NCI-H146 (cell line): ENCODE measurements at regions not wholly inside any gene's neighbourhood (a gene's known extent, or its start where the extent isn't known, plus 50 kb on each side); places are given as distances from the start of the nearest gene placed in this dataset.

ENCODE experiments used
- DNase-seq: peaks from one replicate; lab custom pipeline; 2025; lab: John Stamatoyannopoulos, UW

DNA sequence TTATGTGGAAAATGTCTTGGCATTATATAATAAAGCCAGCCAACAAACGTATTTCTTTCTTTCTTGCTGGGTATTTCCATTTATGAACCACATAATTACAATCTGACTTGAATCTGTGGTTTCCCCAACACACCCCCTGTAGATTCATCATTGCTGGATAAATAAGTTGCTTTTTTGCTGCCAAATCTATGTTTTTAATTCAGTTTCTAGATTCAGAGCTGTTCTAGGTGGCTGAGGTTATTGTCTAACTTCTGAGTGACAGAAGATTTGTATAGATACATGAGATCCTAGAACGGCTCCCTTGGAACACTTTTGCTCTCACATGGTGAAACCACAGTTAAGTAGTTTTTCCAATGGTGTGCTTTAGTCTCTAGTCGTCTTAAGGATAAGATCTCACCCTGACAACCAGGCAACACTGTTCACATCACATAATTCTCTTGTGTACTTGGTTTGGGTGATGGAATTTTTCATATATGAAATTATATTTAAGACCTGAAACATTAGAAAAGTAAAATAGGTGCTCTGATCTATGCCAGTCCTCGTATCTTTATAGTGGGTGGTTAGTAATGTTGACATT lies 239.1 kb downstream of the KLF12 start:
- DNase-seq: no peak

DNA sequence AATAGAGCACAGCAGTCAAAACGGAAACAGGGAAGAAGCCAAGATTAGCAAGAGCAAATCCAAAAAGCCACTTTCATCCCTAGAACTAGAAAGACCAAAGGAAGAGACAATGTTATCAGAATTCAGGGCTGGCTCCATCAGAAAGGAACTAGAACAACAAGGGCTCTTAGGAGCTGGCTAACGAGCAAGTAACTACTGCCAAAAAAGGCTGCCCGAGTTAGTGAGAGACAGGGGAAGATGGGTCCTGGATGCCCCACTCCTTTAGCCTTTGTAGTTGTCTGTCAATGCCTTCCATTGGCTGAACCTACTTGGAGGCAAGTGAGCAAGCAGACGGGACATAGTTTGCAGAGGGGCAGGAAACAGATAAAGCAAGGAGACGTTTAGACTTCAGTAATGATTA lies 240.4 kb downstream of the KLF12 start:
- no peak for DNase-seq

DNA sequence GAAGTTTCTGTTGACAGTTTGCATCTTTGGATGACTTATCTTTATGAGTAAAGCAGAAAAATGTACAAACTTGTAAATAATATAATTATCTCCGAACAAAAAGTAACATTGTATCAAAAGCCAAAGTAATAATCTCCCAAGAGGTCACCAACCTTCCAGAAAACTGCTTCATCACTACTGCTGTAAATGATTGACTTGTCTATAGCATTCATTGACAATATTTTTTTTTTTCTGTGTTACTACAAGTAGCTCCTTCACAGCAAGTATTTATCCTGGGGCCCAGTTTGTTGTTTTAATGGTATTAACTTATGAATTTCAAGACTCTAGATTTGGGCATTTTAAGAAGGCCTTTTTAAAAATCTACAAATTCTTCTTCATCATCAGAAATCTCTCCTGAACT lies 242.4 kb downstream of the KLF12 start:
- DNase-seq: no peak

DNA sequence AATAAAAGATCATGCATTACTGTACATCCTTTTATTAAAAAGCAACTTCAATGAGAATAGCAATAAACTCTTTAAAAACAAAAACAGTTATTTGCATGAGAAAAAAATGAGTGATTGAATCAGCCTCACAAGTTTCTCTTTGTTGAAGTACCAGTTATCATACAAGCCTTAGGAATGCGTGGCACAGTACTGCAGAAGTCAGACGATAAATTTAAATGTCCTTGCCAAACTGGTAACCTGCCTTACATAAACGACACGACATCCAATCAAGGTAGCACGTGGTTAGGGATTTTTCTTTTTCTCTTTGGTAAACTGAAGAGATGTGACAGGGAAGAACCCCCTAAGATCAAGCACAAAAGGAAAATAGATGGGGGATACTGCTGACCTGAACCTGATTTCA lies 251.0 kb downstream of the KLF12 start:
- DNase-seq: no peak

DNA sequence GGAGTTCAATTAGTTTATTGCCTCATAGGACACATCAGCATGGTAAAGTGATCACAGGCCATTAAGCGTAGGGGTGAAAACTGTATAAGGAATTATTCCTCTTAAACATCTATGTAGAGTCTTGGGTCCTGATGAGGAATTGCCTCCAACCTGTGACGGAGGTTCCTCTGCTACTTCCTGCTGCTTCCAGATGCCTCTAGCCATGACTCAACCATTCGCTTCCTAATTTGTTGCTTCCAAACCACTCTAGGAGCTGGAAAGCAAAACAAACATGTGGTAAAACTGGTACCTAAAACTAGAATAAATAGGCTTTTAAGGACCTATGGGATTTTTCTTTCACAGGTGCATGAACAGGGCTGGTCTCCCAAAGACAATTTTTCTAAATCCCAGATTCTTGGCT lies 253.8 kb downstream of the KLF12 start:
- no peak for DNase-seq

DNA sequence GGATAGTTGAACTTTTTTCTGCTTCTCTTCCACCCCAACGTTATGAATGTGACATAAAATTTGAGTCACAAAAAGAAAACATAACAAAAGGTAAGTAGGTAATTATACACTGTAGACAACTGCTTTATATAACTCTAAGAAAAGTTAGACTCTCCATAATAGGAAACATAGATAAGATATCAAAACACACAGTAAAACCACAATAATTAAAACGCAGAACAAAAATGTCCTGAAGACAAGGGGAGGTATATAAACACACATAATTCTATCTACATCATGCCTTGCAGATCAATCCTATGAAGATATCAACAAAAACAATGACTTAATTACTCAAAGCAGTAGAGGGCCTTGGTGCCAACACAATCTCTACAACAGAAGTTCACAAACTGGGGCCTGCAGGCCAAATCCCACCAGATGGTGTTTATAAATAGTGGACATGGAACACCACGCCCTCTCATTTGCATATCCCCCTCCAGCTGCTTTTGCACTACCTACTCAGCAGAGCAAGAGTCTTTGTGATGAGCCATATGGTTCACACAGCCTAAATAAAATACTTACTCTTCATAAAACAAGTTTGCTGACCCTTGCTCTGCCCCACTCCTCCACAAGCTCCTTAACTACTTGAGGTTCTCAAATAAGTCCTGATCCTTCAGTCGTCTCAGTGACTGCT lies 254.7 kb downstream of the KLF12 start:
- no peak for DNase-seq

DNA sequence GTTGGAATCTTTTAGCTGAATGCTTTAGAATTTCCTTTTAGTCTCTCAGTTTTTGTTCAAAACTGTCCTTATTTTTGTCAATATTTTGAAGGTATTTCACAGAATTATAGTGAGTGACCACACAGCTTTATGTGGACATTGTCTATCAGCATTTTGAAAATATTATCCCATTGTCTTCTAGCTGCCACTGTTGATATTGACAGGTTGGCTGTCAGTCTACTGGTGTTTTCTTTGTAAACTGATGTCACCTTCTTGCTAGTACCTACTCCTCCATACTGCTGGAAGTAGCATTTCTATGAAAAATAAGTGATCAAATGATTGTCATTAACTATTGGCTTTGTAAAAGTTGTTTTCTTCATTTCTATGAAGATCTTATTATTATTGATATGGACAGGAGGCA lies 256.8 kb downstream of the KLF12 start:
- DNase-seq: no peak

DNA sequence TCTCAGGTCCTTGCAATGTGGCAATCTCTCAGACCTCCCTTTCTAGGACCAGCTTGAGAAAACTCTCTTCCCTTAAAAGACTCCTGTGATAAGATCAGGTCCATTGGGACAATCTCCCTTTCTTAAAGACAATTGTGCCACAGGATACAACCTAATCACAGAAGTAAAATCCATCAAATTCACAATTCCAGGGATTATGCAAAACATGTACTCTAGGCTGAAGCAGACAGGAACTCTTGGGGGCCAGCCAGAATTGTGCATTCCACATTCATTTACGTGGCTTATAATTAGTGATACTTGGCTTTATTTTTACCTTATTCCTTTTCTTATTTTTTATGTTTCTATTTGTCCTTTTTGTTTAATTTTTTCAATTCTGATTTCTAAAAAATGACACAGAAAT lies 257.9 kb downstream of the KLF12 start:
- no peak for DNase-seq

DNA sequence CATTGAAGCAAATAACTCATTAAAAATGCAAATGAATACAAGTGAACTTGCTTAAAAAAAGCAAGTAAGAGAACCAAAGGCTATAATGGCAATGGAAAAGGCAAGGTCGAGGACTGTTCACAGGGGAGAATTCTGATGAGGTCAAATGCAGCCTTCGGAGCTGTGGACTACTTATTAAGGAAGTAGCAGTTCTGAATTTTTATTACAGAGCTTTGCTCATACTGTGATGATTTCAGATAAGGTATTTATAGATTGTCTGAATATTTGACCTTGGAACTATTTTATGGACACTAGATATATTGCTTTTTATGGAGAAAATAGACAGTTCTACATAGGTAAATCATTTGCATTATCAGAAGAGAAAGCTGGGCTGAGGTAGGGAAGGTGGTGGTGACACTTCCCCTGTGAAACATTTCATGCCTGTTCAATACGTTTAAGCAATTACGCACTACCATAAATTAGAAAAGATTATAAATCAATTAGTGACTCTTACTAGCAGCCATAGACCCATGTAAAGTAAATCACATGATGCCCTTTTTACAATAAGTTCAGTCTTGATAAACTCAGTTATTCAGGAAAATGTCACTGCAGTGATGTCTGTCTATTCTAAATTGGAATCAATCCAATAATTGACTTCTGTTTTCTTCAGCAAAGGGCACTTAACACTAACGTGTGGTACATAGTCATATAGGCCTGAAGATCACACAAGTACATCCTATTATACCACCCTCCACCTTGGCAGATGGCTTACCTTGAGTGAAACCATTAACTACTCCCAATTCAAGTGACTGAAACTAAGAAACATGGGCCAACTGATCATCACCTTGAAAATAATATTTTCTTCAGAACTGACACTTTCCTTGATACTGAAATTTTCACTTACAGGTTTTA lies 260.0 kb downstream of the KLF12 start:
- no peak for DNase-seq

DNA sequence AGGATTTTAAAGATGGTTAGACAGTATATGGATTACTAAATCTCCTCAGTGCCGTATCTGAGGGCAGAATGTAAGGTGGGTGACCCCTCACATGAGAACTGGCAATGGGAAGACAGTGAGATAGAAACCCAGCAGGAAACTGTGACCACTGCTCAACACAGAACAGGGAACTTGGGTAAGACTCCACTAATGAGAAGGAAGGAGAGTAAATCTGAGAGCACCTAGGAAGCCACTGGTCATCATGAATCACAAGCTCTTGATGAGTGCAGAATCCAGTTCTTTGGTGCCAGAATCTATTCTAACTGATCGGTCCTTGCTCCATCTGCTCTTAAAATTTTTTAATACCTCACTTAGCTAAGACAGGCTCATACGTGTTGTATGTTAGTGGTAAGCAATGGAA lies 261.8 kb downstream of the KLF12 start:
- no peak for DNase-seq

DNA sequence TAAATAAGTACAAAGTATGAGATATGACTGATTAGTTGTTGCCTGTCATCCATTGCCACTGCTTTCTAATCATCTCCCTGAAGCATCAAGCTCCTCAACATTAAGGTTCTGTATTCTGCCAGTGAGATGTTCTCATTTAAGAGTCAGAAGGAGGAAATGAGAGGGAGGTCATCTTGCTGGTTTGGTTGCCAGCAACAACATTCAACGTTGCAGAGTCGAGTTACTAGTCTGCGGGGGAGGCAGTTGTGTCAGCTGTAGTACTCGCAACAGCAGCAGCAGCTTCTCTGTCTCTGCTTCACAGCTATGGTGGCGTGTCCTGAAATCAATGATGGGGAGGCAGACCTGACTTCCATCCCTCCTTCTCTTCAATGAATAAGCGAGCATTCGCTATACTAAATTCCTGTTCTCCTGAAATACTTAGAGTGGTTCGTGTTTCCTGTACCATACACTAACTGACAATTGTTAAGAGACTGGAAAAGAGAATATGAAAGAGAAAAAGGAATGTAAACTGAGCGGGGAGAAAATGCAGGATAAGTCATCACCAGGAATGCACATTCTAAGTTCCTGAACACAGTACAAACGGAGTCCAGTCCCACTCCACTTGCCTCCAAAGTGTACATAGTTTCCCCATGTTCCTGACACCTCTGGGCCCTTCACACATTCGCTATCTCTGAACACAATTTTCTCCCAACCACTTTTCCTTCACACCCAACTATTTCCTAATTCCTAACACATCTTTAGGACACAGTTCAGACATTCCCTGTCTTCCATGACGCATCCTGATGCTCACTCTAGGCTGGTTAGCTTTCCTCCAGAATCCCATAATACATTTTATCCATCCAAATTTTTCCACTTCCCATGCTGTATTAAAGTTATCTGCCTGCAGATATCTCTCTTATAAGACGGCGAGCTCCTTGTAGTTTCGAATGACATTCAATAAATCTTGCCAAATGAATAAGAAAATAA lies 263.0 kb downstream of the KLF12 start:
- no peak for DNase-seq

DNA sequence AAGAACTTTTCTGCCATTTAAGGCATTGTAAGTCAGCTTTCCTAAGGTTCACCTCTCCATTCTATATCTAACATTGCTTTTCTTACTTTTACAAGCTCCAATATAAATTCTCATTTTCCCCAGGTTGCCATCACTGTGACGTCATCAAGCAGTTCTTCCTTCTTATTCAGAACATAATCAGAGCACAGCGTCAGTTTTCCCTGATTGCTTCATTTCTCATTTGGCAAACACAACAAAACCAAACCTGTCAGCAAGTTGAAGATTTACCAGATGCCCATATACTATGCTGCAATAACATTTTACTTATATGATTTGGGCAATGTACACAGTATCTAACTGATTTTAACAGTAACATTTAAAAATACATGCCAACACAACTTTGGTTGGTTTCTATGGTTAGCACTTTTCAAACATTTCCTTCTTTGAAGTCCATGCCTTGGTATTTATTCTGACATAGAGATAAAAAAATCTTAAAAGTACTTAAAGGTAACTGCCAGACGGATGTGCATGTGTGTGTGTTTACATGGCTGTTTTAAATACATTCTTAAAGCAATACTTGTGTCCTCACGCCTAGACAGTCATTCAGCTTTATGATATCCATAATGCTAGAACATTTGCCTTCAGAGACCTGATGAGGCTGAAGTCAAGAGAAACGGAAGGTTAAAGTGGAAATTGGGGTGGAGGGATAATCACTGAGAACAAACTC lies 264.0 kb downstream of the KLF12 start:
- DNase-seq: no peak

DNA sequence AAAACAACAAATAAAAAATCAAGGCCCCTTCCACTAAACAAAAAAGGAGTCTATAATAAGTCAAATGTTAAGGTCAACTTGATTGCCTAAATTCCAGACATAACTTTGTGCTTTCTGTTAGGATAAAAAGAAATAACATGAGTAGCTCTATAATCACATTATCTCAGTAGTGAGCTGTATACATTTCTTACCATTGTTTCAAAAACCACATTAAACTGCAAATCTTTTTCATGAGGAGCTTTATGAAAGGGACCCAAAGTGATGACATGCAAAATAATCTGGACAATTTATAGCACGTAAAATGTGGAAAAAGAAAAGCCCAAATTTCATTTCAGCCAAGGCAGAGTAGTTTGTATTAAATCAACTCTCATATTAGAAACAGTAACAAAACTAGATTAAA lies 269.2 kb downstream of the KLF12 start:
- DNase-seq: no peak

DNA sequence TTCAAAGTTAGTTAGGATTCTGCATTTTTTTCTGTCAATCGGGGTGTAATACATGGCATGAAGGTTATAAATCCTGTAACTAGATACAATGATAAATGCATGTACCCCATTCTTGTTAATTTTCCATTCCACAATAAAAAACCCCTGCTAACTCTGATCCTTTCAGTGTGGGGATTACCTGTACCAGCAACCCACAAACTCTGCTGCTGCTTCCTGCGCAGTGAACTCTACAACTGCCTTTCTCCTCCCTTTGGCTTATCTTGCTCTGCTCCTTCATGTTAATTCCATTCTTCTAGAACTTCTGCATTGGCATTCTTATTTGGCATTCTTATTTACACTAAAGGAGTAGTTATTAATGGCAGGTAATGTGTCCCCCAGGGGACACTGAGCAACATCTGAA lies 273.1 kb downstream of the KLF12 start:
- DNase-seq: no peak

DNA sequence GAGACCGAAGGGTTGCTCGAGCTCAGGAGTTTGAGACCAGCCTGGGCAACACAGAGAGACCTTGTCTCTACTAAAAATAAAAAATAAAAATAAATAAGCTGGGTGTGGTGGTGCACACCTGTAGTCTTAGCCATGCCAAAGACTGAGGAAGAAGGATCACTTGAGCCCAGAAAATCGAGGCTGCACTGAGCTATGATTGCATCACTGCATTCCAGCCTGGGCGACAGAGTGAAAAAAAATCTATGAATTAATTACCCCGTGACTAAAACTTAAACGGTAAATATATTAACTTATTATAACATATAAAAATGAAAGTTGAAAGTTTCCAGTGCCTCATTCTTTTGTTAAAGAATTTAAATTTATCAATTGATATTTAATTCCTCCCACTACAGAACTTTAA lies 273.7 kb downstream of the KLF12 start:
- no peak for DNase-seq

DNA sequence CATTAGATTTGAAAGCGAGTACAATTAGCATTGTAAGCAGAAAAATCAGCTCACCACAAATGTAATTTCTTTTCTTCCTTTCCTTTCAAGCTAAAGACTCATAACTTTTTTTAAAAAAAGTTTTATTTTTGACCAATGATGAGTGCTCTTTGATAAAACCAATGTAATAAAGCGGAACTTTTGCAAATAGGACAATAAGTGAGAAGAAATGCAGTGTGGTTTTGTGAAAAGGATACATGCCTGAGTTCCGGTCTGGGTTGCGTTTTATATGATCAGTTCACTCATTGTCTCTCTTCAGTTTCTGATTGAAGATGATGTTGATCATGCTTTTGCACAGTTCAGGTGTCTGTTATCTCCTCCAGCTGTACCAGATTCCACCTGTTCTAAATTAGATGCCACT lies 274.4 kb downstream of the KLF12 start:
- DNase-seq: no peak

DNA sequence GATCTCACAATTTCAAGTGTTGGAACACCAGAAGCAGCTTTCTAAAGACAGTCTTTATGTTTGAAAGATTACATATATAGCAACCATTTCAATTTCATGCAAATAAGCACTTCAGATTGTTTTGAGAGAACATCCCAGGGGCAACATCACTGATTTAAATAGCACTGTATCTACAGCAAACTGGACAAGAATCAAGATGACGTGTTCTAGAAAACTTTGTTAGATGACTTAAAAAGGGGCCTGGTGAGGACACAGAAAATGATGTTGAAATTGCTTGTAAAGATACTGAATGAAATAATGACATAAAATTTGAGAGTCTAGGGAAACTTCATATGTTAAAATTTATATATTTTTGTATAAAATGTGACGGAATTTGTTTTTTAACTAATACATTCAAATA lies 277.1 kb downstream of the KLF12 start:
- DNase-seq: no peak

DNA sequence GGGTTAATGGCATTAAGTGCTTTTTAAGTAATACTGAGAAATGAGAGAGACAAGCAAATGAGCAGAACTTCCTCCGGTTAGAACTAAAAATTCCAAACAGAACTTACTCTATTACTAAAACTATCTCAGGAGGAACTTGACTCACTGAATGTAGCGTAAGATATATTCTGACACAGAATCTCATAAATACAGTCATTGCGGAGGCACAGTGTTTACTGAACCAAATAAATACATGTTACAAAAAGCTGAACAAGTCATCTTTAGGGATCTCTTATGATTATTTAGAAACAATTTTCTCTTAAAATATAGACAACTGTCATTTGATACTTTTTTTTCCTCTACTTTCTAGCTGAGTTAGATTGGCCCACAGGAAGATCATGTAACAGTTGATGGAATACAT lies 283.1 kb downstream of the KLF12 start:
- DNase-seq: no peak

DNA sequence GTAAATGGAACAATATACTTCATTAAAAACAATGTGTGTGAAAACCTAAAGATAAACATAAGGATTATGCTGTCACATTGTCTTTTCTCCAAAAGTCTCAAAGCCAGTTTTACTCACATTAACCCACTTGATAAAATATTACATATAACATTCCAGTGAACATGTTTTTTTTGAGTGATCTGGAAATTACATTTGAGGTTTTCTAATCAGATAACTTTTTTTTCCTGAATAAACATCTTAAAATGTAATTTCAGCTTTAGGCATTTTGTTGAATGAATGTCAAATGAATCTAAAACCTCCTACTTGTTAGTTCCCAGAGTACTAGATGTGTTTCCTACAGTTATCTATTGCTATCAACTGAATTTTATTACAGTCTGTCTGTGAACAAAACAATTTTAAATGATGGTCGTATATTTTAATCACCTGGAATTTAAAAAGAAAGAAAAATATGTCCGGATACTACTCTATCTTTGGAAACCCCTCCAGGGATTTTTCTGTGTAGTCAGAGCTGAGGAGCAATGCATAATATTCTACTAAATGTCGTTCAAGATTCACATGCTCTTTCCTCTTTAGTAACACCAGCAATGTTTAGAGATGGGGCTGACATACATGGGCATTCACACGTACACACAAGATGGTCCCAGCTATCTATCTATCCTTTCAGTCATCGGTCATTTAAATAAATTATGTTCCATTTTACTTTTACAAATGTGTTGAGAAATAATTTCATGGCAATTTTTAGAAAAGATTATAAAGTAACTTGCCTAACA lies 283.9 kb downstream of the KLF12 start:
- no peak for DNase-seq

DNA sequence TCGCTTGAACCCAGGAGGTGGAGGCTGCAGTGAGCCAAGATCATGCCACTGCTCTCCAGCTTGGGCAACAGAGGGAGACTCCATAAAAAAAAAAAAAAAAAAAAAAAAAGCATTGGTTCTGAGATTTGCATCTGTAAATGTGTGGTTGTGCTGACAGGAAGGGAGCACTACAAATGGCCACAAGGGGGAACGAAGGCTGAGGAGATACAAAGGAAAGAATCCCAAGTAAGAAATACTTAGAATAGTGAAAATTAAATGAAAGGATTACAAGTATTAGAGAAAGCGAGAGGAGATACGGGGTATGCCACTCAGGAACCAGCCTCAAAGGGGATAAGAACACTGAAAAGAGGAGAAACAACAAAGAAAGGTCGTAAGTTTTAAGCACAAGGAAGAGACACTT lies 284.9 kb downstream of the KLF12 start:
- peak; percentile 53 for DNase-seq

DNA sequence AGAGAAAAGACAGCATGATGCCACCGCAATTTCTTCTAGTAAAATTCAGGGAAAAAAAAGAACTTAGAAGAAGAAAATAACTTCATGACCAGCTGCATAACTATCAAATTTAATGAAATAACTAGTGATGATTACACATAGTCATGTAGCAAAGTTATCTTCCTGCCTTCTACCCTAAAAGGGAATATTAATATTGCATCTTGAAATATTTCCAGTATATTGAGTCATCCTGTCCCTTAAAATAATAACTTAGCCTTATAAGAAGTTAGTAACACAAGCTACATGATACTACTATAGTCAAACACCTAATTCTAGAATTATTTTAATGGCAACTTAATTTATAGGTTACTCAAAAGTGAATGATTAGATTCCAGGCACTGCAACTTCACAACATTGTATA lies 289.2 kb downstream of the KLF12 start:
- no peak for DNase-seq
